IMR-90 (cell line): ENCODE measurements at regions not wholly inside any gene's neighbourhood (a gene's known extent, or its start where the extent isn't known, plus 50 kb on each side); places are given as distances from the start of the nearest gene placed in this dataset.

ENCODE experiments used
- CEBPB ChIP-seq: IDR thresholded peaks from 2 replicates; pipeline ENCODE4 v1.6.1; 2012; ENCODE audit warnings: low read depth, low read length, improper control_type of control experiment
- CTCF ChIP-seq: conservative IDR thresholded peaks from 2 replicates; pipeline ENCODE4 v1.5.1; 2012; ENCODE audit warnings: mild to moderate bottlenecking, low read depth, low read length, improper control_type of control experiment
- FOS ChIP-seq: fragments of 150-350 bp; IDR thresholded peaks from 2 replicates; pipeline ENCODE4 v1.6.1; 2016; ENCODE audit warnings: low read depth, low read length
- MAFK ChIP-seq: IDR thresholded peaks from 2 replicates; pipeline ENCODE4 v1.6.1; 2012; ENCODE audit warnings: low read depth, low read length, improper control_type of control experiment
- MXI1 ChIP-seq: IDR thresholded peaks from 2 replicates; pipeline ENCODE4 v1.6.1; 2012; ENCODE audit warnings: low read depth, mild to moderate bottlenecking, low read length, moderate library complexity, borderline replicate concordance
- NFE2L2 ChIP-seq: fragments of 150-350 bp; IDR thresholded peaks from 2 replicates; pipeline ENCODE4 v1.6.1; 2016; ENCODE audit warnings: low read depth, mild to moderate bottlenecking, low read length
- POLR2A ChIP-seq: IDR thresholded peaks from 2 replicates; pipeline ENCODE4 v1.6.1; 2012; ENCODE audit warnings: mild to moderate bottlenecking, low read depth, low read length
- RAD21 ChIP-seq: IDR thresholded peaks from 2 replicates; pipeline ENCODE4 v1.6.1; 2012; ENCODE audit warnings: low read length, improper control_type of control experiment
- RCOR1 ChIP-seq: IDR thresholded peaks from 2 replicates; pipeline ENCODE4 v1.6.1; 2012; ENCODE audit warnings: mild to moderate bottlenecking, low read length, improper control_type of control experiment; ENCODE audit not compliant: insufficient replicate concordance
- RFX5 ChIP-seq: IDR thresholded peaks from 2 replicates; pipeline ENCODE4 v1.8.0; 2012; ENCODE audit warnings: low read depth, mild to moderate bottlenecking, low read length, moderate library complexity
- SMC3 ChIP-seq: fragments of 150-350 bp; IDR thresholded peaks from 2 replicates; pipeline ENCODE4 v1.6.1; 2016; ENCODE audit warnings: low read depth, mild to moderate bottlenecking, antibody characterized with exemption, low read length, moderate library complexity
- USF2 ChIP-seq: fragments of 150-350 bp; IDR thresholded peaks from 2 replicates; pipeline ENCODE4 v1.6.1; 2017; ENCODE audit warnings: mild to moderate bottlenecking, antibody characterized with exemption, low read length, low read depth
- TF ChIP-seq, protein P1 (sequence below): fragments of 150-350 bp; IDR thresholded peaks from 2 replicates; pipeline ENCODE4 v1.6.1; 2016; ENCODE audit warnings: low read depth, mild to moderate bottlenecking, low read length, moderate library complexity, borderline replicate concordance

GRCh38 chr12:127790376-127790775 is 476.6 kb upstream of the TMEM132C start:
- TF ChIP-seq MXI1 (no peak), CTCF (no peak), USF2 (no peak), NFE2L2 (no peak), POLR2A (no peak), FOS (no peak), RFX5 (no peak), RCOR1 (no peak), RAD21 (no peak), CEBPB (no peak), SMC3 (no peak), MAFK (no peak)
- TF ChIP-seq, protein P1, sequence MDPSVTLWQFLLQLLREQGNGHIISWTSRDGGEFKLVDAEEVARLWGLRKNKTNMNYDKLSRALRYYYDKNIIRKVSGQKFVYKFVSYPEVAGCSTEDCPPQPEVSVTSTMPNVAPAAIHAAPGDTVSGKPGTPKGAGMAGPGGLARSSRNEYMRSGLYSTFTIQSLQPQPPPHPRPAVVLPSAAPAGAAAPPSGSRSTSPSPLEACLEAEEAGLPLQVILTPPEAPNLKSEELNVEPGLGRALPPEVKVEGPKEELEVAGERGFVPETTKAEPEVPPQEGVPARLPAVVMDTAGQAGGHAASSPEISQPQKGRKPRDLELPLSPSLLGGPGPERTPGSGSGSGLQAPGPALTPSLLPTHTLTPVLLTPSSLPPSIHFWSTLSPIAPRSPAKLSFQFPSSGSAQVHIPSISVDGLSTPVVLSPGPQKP, result no peak
